B cell (primary cell): ENCODE measurements at regions not wholly inside any gene's neighbourhood (a gene's known extent, or its start where the extent isn't known, plus 50 kb on each side); places are given as distances from the start of the nearest gene placed in this dataset.

ENCODE experiments used
- EZH2 ChIP-seq: IDR thresholded peaks from 2 replicates; pipeline ENCODE4 v1.6.1; 2012; ENCODE audit warnings: borderline replicate concordance, low read depth, mild to moderate bottlenecking, moderate library complexity, low read length; ENCODE audit not compliant: insufficient read depth, poor library complexity, severe bottlenecking
- TF ChIP-seq, protein P1 (sequence below): fragments of 200-600 bp; IDR thresholded peaks from one replicate; pipeline ENCODE4 v1.8.0; 2022; ENCODE audit warnings: antibody characterized with exemption, mild to moderate bottlenecking

DNA sequence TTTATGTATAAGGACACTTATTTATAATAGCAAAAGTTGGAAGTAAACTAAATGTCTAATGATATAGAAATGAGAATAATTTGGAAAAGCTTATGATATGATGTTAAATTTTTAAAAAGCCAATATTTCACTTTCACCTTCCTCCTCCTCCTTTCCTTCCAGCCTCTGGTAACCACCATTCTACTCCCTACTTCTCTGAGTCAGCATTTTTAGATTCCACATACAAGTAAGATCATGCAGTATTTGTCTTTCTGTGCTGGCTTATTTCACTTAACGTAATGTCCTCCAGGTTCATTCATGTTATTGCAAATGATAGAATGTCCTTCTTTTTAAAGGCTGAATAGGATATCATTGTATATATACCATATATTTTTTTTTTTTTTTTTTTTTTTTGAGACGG is 180.2 kb downstream of the RNF144B start:
- TF ChIP-seq, protein P1, sequence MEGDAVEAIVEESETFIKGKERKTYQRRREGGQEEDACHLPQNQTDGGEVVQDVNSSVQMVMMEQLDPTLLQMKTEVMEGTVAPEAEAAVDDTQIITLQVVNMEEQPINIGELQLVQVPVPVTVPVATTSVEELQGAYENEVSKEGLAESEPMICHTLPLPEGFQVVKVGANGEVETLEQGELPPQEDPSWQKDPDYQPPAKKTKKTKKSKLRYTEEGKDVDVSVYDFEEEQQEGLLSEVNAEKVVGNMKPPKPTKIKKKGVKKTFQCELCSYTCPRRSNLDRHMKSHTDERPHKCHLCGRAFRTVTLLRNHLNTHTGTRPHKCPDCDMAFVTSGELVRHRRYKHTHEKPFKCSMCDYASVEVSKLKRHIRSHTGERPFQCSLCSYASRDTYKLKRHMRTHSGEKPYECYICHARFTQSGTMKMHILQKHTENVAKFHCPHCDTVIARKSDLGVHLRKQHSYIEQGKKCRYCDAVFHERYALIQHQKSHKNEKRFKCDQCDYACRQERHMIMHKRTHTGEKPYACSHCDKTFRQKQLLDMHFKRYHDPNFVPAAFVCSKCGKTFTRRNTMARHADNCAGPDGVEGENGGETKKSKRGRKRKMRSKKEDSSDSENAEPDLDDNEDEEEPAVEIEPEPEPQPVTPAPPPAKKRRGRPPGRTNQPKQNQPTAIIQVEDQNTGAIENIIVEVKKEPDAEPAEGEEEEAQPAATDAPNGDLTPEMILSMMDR: no peak
- no peak for TF ChIP-seq EZH2
